ENCODE measurements at regions not wholly inside any gene's neighbourhood (a gene's known extent, or its start where the extent isn't known, plus 50 kb on each side); places are given as distances from the start of the nearest gene placed in this dataset.

- H3K4me1 ChIP-seq: no peaks in the 10 kb centered on the region
- no peak overlapping the region for H3K4me3 ChIP-seq
- ATAC-seq (no peak), DNase-seq (no peak)
- H3K36me3 ChIP-seq: no peaks in the 10 kb centered on the region
- WGBS (ENCODE audit: insufficient coverage, low coverage, low lambda C conversion rate, missing lambda C conversion rate): 35% methylated on average over 7 of the region's 7 CpGs
- no peak overlapping the region for H3K27ac ChIP-seq
- TF ChIP-seq CTCF (IDR thresholded peaks at IDR 0.05): peak in 1 of 4 donors; percentile 7
- no peak for TF ChIP-seq POLR2A (IDR thresholded peaks at IDR 0.05)
- intact Hi-C loops (cut with DNase I): no loop called here
- H3K27me3 ChIP-seq: no peaks in the 10 kb centered on the region
- no peaks in the 10 kb centered on the region for H3K9me3 ChIP-seq
These were observed 267.0 kb upstream of the NUDT12 start for GRCh38 chr5:103829585-103829984.

GRCh38 chr5:103827976-103828375 lies 265.4 kb upstream of the NUDT12 start:
- H3K4me3 ChIP-seq: no peak overlapping the region
- TF ChIP-seq POLR2A (IDR thresholded peaks at IDR 0.05) (no peak), CTCF (IDR thresholded peaks at IDR 0.05) (no peak)
- H3K36me3 ChIP-seq: no peaks in the 10 kb centered on the region
- WGBS (ENCODE audit: insufficient coverage, low coverage, low lambda C conversion rate, missing lambda C conversion rate): 83% methylated on average over 4 of the region's 4 CpGs
- H3K27me3 ChIP-seq: no peaks in the 10 kb centered on the region
- DNase-seq (no peak), ATAC-seq (no peak)
- no peaks in the 10 kb centered on the region for H3K9me3 ChIP-seq
- no peaks in the 10 kb centered on the region for H3K4me1 ChIP-seq
- no peak overlapping the region for H3K27ac ChIP-seq
- intact Hi-C loops (cut with DNase I): no loop called here

- Histone ChIP-seq H3K27me3 (no peaks in the 10 kb centered on the region), H3K4me3 (no peak overlapping the region), H3K36me3 (no peaks in the 10 kb centered on the region), H3K9me3 (no peaks in the 10 kb centered on the region), H3K27ac (no peak overlapping the region), H3K4me1 (no peaks in the 10 kb centered on the region)
- intact Hi-C loops (cut with DNase I): no loop called here
- ATAC-seq: no peak
- 81% methylated on average over 5 of the region's 5 CpGs for WGBS (ENCODE audit: insufficient coverage, low coverage, low lambda C conversion rate, missing lambda C conversion rate)
- TF ChIP-seq POLR2A (IDR thresholded peaks at IDR 0.05) (no peak), CTCF (IDR thresholded peaks at IDR 0.05) (no peak)
- DNase-seq: no peak
These were observed 258.8 kb upstream of the NUDT12 start for GRCh38 chr5:103821361-103821760.

GRCh38 chr5:103808464-103809106 lies 246.0 kb upstream of the NUDT12 start:
- H3K27me3 ChIP-seq: no peaks in the 10 kb centered on the region
- peak; percentile 75 to 87 (median 86) for TF ChIP-seq CTCF (IDR thresholded peaks at IDR 0.05)
- TF ChIP-seq POLR2A (IDR thresholded peaks at IDR 0.05): no peak
- intact Hi-C loops (cut with DNase I): no loop called here
- DNase-seq (no peak), ATAC-seq (peak; percentile 90 to 98 (median 96))
- 17% methylated on average over 3 of the region's 3 CpGs for WGBS (ENCODE audit: insufficient coverage, low coverage, low lambda C conversion rate, missing lambda C conversion rate)
- H3K4me3 ChIP-seq: no peak overlapping the region
- H3K27ac ChIP-seq: no peak overlapping the region
- no peaks in the 10 kb centered on the region for H3K4me1 ChIP-seq
- H3K36me3 ChIP-seq: no peaks in the 10 kb centered on the region
- no peaks in the 10 kb centered on the region for H3K9me3 ChIP-seq

GRCh38 chr5:103804711-103805110 lies 242.1 kb upstream of the NUDT12 start:
- intact Hi-C loops (cut with DNase I): no loop called here
- no peaks in the 10 kb centered on the region for H3K9me3 ChIP-seq
- no peak for ATAC-seq
- H3K27me3 ChIP-seq: no peaks in the 10 kb centered on the region
- H3K4me3 ChIP-seq: no peak overlapping the region
- H3K27ac ChIP-seq: no peak overlapping the region
- WGBS (ENCODE audit: insufficient coverage, low coverage, low lambda C conversion rate, missing lambda C conversion rate): 57% methylated on average over 2 of the region's 2 CpGs
- H3K4me1 ChIP-seq: no peaks in the 10 kb centered on the region
- DNase-seq: no peak
- TF ChIP-seq POLR2A (IDR thresholded peaks at IDR 0.05) (no peak), CTCF (IDR thresholded peaks at IDR 0.05) (no peak)
- H3K36me3 ChIP-seq: no peaks in the 10 kb centered on the region

All from right lobe of liver (tissue), 6 donors.